Esophagus muscularis mucosa (tissue), 4 donors: ENCODE measurements at regions not wholly inside any gene's neighbourhood (a gene's known extent, or its start where the extent isn't known, plus 50 kb on each side); places are given as distances from the start of the nearest gene placed in this dataset.

ENCODE experiments used
- CTCF ChIP-seq, 3 experiments: fragments of 200-600 bp in 2 of 3; fragments of 450-650 bp in 1 of 3; sonication (generic) in 2 of 3; IDR thresholded peaks; one replicate each; pipeline ENCODE4 v1.5.1; 2017 to 2019; ENCODE audit warnings: antibody characterized with exemption in 3 of 3, mild to moderate bottlenecking in 2 of 3, moderate library complexity in 1 of 3
- EP300 ChIP-seq: sonication (generic); formaldehyde crosslinking; IDR thresholded peaks from one replicate; pipeline ENCODE4 v1.6.1; 2017; ENCODE audit warnings: antibody characterized with exemption
- POLR2A ChIP-seq: fragments of 450-650 bp; IDR thresholded peaks from one replicate; pipeline ENCODE4 v1.6.1; 2017; ENCODE audit warnings: antibody characterized with exemption, moderate library complexity, mild to moderate bottlenecking, low read depth
- POLR2AphosphoS5 ChIP-seq, 2 donors: sonication (generic); formaldehyde crosslinking; IDR thresholded peaks; one replicate each; pipeline ENCODE4 v1.6.1; 2017; ENCODE audit warnings: antibody characterized with exemption in 2 of 2

GRCh38 chr17:33436321-33436720 is 143.2 kb upstream of the ASIC2 start:
- TF ChIP-seq POLR2A (no peak), CTCF (IDR thresholded peaks at IDR 0.05) (no peak), EP300 (no peak), POLR2AphosphoS5 (IDR thresholded peaks at IDR 0.05) (no peak)
